ENCODE measurements at regions not wholly inside any gene's neighbourhood (a gene's known extent, or its start where the extent isn't known, plus 50 kb on each side); places are given as distances from the start of the nearest gene placed in this dataset.

- Histone ChIP-seq H3K4me3 (ENCODE audit: low read depth, low read length) (no peak overlapping the region), H3K36me3 (replicated peaks) (no peaks in the 10 kb centered on the region), H3K27ac (no peak overlapping the region), H3K27me3 (replicated peaks) (no peaks in the 10 kb centered on the region)
- no peak for TF ChIP-seq CTCF (IDR thresholded peaks at IDR 0.05; ENCODE audit: low read depth, low read length, missing control alignments)
- DNase-seq = peak; percentile 8
- in situ Hi-C loops (cut with HindIII; ENCODE audit: low pct_ligation_motif_present, low sequenced_read_pairs) = no loop called here
Measured at GRCh38 chr1:221913351-221913892, 171.5 kb upstream of the DUSP10 start.

- in situ Hi-C loops (cut with HindIII; ENCODE audit: low pct_ligation_motif_present, low sequenced_read_pairs) = no loop called here
- Histone ChIP-seq H3K4me3 (ENCODE audit: low read depth, low read length) (no peak overlapping the region), H3K27ac (no peak overlapping the region), H3K36me3 (replicated peaks) (no peaks in the 10 kb centered on the region), H3K27me3 (replicated peaks) (no peaks in the 10 kb centered on the region)
- no peak for TF ChIP-seq CTCF (IDR thresholded peaks at IDR 0.05; ENCODE audit: low read depth, low read length, missing control alignments)
- peak; percentile 30 for DNase-seq
Measured at GRCh38 chr1:221912230-221912629, 170.3 kb upstream of the DUSP10 start.

- no peak overlapping the region for H3K27ac ChIP-seq
- no peaks in the 10 kb centered on the region for H3K36me3 ChIP-seq (replicated peaks)
- in situ Hi-C loops (cut with HindIII; ENCODE audit: low pct_ligation_motif_present, low sequenced_read_pairs) = no loop called here
- H3K27me3 ChIP-seq (replicated peaks) = no peaks in the 10 kb centered on the region
- DNase-seq = no peak
- no peak overlapping the region for H3K4me3 ChIP-seq (ENCODE audit: low read depth, low read length)
- no peak for TF ChIP-seq CTCF (IDR thresholded peaks at IDR 0.05; ENCODE audit: low read depth, low read length, missing control alignments)
Measured at GRCh38 chr1:221911714-221912113, 169.8 kb upstream of the DUSP10 start.

GRCh38 chr1:221910222-221910621, 168.3 kb upstream of the DUSP10 start:
- Histone ChIP-seq H3K27ac (no peak overlapping the region), H3K36me3 (replicated peaks) (no peaks in the 10 kb centered on the region), H3K4me3 (ENCODE audit: low read depth, low read length) (no peak overlapping the region), H3K27me3 (replicated peaks) (no peaks in the 10 kb centered on the region)
- no peak for TF ChIP-seq CTCF (IDR thresholded peaks at IDR 0.05; ENCODE audit: low read depth, low read length, missing control alignments)
- in situ Hi-C loops (cut with HindIII; ENCODE audit: low pct_ligation_motif_present, low sequenced_read_pairs) = no loop called here
- no peak for DNase-seq

GRCh38 chr1:221908573-221908972, 166.7 kb upstream of the DUSP10 start:
- in situ Hi-C loops (cut with HindIII; ENCODE audit: low pct_ligation_motif_present, low sequenced_read_pairs) = no loop called here
- no peak overlapping the region for H3K4me3 ChIP-seq (ENCODE audit: low read depth, low read length)
- TF ChIP-seq CTCF (IDR thresholded peaks at IDR 0.05; ENCODE audit: low read depth, low read length, missing control alignments) = no peak
- no peak for DNase-seq
- H3K27ac ChIP-seq = no peak overlapping the region
- H3K27me3 ChIP-seq (replicated peaks) = no peaks in the 10 kb centered on the region
- no peaks in the 10 kb centered on the region for H3K36me3 ChIP-seq (replicated peaks)

Measured in brain microvascular endothelial cell (primary cell).